ENCODE measurements at regions not wholly inside any gene's neighbourhood (a gene's known extent, or its start where the extent isn't known, plus 50 kb on each side); places are given as distances from the start of the nearest gene placed in this dataset.

GRCh38 chr7:25970356-25970755 lies 181.6 kb upstream of the NFE2L3 start:
- DNase-seq = no peak

- DNase-seq = no peak
These were observed 181.1 kb upstream of the NFE2L3 start for GRCh38 chr7:25970911-25971310.

GRCh38 chr7:25976630-25977029 lies 175.4 kb upstream of the NFE2L3 start:
- DNase-seq = no peak

- DNase-seq = no peak
These were observed 173.5 kb upstream of the NFE2L3 start for GRCh38 chr7:25978466-25978865.

GRCh38 chr7:25979605-25980004 lies 172.4 kb upstream of the NFE2L3 start:
- no peak for DNase-seq

GRCh38 chr7:25982684-25983083 lies 169.3 kb upstream of the NFE2L3 start:
- no peak for DNase-seq

GRCh38 chr7:25985196-25985595 lies 166.8 kb upstream of the NFE2L3 start:
- no peak for DNase-seq

GRCh38 chr7:25988640-25989039 lies 163.4 kb upstream of the NFE2L3 start:
- no peak for DNase-seq

- no peak for DNase-seq
These were observed 162.8 kb upstream of the NFE2L3 start for GRCh38 chr7:25989140-25989705.

- DNase-seq = no peak
These were observed 157.5 kb upstream of the NFE2L3 start for GRCh38 chr7:25994433-25994994.

GRCh38 chr7:25995216-25995615 lies 156.8 kb upstream of the NFE2L3 start:
- DNase-seq = no peak

GRCh38 chr7:25996006-25996408 lies 156.0 kb upstream of the NFE2L3 start:
- DNase-seq = no peak

GRCh38 chr7:25998499-25998898 lies 153.5 kb upstream of the NFE2L3 start:
- no peak for DNase-seq

GRCh38 chr7:26000841-26001240 lies 151.2 kb upstream of the NFE2L3 start:
- no peak for DNase-seq

GRCh38 chr7:26001662-26002244 lies 150.2 kb upstream of the NFE2L3 start:
- DNase-seq = no peak

- DNase-seq = no peak
These were observed 146.2 kb upstream of the NFE2L3 start for GRCh38 chr7:26005683-26006410.

GRCh38 chr7:26006426-26006825 lies 145.6 kb upstream of the NFE2L3 start:
- DNase-seq = no peak

GRCh38 chr7:26007510-26007909 lies 144.5 kb upstream of the NFE2L3 start:
- DNase-seq = no peak

- DNase-seq = no peak
These were observed 143.6 kb upstream of the NFE2L3 start for GRCh38 chr7:26008428-26008827.

GRCh38 chr7:26011039-26011696 lies 140.8 kb upstream of the NFE2L3 start:
- DNase-seq = no peak

GRCh38 chr7:26013551-26014083 lies 138.4 kb upstream of the NFE2L3 start:
- no peak for DNase-seq

GRCh38 chr7:26022982-26023381 lies 129.0 kb upstream of the NFE2L3 start:
- no peak for DNase-seq

- DNase-seq = no peak
These were observed 122.1 kb upstream of the NFE2L3 start for GRCh38 chr7:26029911-26030310.

All from 8988T (cell line).